ENCODE measurements at regions not wholly inside any gene's neighbourhood (a gene's known extent, or its start where the extent isn't known, plus 50 kb on each side); places are given as distances from the start of the nearest gene placed in this dataset.

DNA sequence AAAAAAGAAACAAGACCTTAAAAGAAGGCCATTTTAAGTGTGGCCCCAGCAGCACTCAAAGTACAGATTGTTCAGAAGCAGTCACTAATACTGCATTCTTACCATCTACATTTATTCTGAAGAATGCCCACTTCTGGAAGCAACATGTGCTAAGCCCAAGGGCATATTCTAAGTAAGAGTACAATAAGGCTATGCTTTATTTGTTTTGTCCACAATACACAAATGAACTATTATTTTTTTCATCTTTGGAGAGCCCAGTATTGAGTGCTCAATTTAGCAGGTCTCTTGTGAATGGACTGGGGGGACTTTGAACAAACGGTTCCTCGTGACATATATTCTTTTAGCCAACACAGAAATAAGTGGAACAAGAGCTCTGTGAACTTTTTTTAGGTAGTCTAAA, 191.4 kb upstream of the CHORDC1 start:
- no peak for TF ChIP-seq CTCF (IDR thresholded peaks at IDR 0.05; ENCODE audit: low read length)
- no peak for TF ChIP-seq EZH2phosphoT487 (IDR thresholded peaks at IDR 0.05; ENCODE audit: low read length)
